Panc1 (cell line): ENCODE measurements at regions not wholly inside any gene's neighbourhood (a gene's known extent, or its start where the extent isn't known, plus 50 kb on each side); places are given as distances from the start of the nearest gene placed in this dataset.

Experiments
- POLR2AphosphoS5 ChIP-seq: IDR thresholded peaks from 2 replicates; pipeline ENCODE4 v1.6.1; 2012; ENCODE audit warnings: mild to moderate bottlenecking, low read depth, low read length, moderate library complexity
- TF ChIP-seq, protein P1 (sequence below): fragments of 450-650 bp; IDR thresholded peaks from 2 replicates; pipeline ENCODE4 v1.5.1; 2017; ENCODE audit warnings: mild to moderate bottlenecking

DNA sequence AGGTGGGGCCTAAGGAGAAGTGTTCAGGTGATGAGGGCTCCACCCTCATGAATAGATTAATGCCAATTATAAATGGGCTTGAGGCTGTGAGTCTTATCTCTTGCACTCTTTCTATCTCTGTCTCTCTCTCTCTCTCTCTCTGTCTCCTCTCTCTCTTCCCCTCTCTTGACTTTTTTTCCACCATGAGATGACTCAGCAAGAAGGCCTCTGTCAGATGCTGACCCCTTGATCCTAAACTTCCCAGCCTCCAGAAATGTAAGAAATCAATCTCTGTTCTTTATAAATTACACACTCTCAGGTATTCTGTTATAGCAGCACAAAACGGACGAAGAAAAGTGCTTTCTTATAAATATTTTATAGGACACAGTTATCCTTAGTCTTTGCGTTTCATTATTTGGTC lies 184.9 kb upstream of the PCDH7 start:
- TF ChIP-seq, protein P1, sequence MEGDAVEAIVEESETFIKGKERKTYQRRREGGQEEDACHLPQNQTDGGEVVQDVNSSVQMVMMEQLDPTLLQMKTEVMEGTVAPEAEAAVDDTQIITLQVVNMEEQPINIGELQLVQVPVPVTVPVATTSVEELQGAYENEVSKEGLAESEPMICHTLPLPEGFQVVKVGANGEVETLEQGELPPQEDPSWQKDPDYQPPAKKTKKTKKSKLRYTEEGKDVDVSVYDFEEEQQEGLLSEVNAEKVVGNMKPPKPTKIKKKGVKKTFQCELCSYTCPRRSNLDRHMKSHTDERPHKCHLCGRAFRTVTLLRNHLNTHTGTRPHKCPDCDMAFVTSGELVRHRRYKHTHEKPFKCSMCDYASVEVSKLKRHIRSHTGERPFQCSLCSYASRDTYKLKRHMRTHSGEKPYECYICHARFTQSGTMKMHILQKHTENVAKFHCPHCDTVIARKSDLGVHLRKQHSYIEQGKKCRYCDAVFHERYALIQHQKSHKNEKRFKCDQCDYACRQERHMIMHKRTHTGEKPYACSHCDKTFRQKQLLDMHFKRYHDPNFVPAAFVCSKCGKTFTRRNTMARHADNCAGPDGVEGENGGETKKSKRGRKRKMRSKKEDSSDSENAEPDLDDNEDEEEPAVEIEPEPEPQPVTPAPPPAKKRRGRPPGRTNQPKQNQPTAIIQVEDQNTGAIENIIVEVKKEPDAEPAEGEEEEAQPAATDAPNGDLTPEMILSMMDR: no peak
- TF ChIP-seq POLR2AphosphoS5: no peak
